WTC11 (cell line): ENCODE measurements at regions not wholly inside any gene's neighbourhood (a gene's known extent, or its start where the extent isn't known, plus 50 kb on each side); places are given as distances from the start of the nearest gene placed in this dataset.

Source experiments
- ATAC-seq: fragments of 200-7000 bp; cut with Tn5 transposase; 2 replicates; pipeline ENCODE4 v1.10.0; 2021; ENCODE audit warnings: mild to moderate bottlenecking, moderate library complexity
- CTCF ChIA-PET: fragments of 300-600 bp; sonication (Branson Sonifier 250); formaldehyde crosslinking; loops from one replicate; lab custom pipeline; 2021; ENCODE audit warnings: antibody characterized with exemption; lab: Charles Lee
- POLR2A ChIA-PET: fragments of 350-600 bp; sonication (Branson Sonifier 250); formaldehyde crosslinking; loops from one replicate; lab custom pipeline; 2021; ENCODE audit warnings: antibody characterized with exemption; lab: Charles Lee
- DNase-seq: peaks from one replicate; pipeline ENCODE4 v3.0.0; 2021; ENCODE audit warnings: low spot score
- H3K27ac Mint-ChIP-seq: 2 replicates; pipeline ENCODE4 v1.8.0; 2021; ENCODE audit warnings: mixed read lengths
- H3K27me3 Mint-ChIP-seq: 2 replicates; pipeline ENCODE4 v1.8.0; 2021; ENCODE audit warnings: low read depth, mild to moderate bottlenecking, moderate library complexity, mixed read lengths
- H3K36me3 Mint-ChIP-seq: 2 replicates; pipeline ENCODE4 v1.8.0; 2021; ENCODE audit warnings: mixed read lengths
- H3K4me1 Mint-ChIP-seq: 2 replicates; pipeline ENCODE4 v1.8.0; 2022; ENCODE audit warnings: mixed read lengths
- H3K4me3 Mint-ChIP-seq: 2 replicates; pipeline ENCODE4 v1.8.0; 2021; ENCODE audit warnings: mild to moderate bottlenecking, moderate library complexity, mixed read lengths
- H3K9me3 Mint-ChIP-seq: 2 replicates; pipeline ENCODE4 v1.8.0; 2021; ENCODE audit warnings: mixed read lengths
- AFF4 ChIP-seq: sonication (generic); formaldehyde crosslinking; IDR thresholded peaks from 2 replicates; pipeline ENCODE4 v1.8.1; 2023; ENCODE audit warnings: mild to moderate bottlenecking, missing genetic modification reagents, borderline replicate concordance
- ATF1 ChIP-seq: sonication (generic); formaldehyde crosslinking; IDR thresholded peaks from 2 replicates; pipeline ENCODE4 v1.8.1; 2023; ENCODE audit warnings: mild to moderate bottlenecking, moderate library complexity, missing genetic modification reagents
- ATF6 ChIP-seq: sonication (generic); formaldehyde crosslinking; IDR thresholded peaks from 2 replicates; pipeline ENCODE4 v1.8.1; 2023; ENCODE audit warnings: mild to moderate bottlenecking, missing genetic modification reagents
- CTCF ChIP-seq: fragments of 200-600 bp; IDR thresholded peaks from 2 replicates; pipeline ENCODE4 v1.8.0; 2022; ENCODE audit warnings: antibody characterized with exemption
- E2F5 ChIP-seq: sonication (generic); formaldehyde crosslinking; IDR thresholded peaks from 2 replicates; pipeline ENCODE4 v1.8.1; 2022; ENCODE audit warnings: mild to moderate bottlenecking, moderate library complexity, missing genetic modification reagents
- FOXJ3 ChIP-seq: sonication (generic); formaldehyde crosslinking; IDR thresholded peaks from 2 replicates; pipeline ENCODE4 v1.9.0; 2021; ENCODE audit warnings: missing genetic modification reagents, mild to moderate bottlenecking, borderline replicate concordance
- FOXP1 ChIP-seq: sonication (generic); formaldehyde crosslinking; IDR thresholded peaks from 2 replicates; pipeline ENCODE4 v1.8.0; 2022; ENCODE audit warnings: missing genetic modification reagents, mild to moderate bottlenecking, moderate library complexity, borderline replicate concordance
- GTF2I ChIP-seq: fragments of 250-450 bp; sonication (Bioruptor Pico); conservative IDR thresholded peaks from 2 replicates; pipeline ENCODE4 v1.4.0; 2021; ENCODE audit warnings: mild to moderate bottlenecking
- HMGA2 ChIP-seq: fragments of 250-450 bp; sonication (Bioruptor Pico); IDR thresholded peaks from 2 replicates; pipeline ENCODE4 v1.4.0; 2021; ENCODE audit warnings: mild to moderate bottlenecking, moderate library complexity
- MLX ChIP-seq: sonication (generic); formaldehyde crosslinking; IDR thresholded peaks from 2 replicates; pipeline ENCODE4 v1.8.1; 2023; ENCODE audit warnings: mild to moderate bottlenecking, missing genetic modification reagents, moderate library complexity
- NFATC4 ChIP-seq: fragments of 250-450 bp; sonication (Bioruptor Pico); IDR thresholded peaks from 2 replicates; pipeline ENCODE4 v1.9.0; 2021; ENCODE audit warnings: mild to moderate bottlenecking
- NFE2L1 ChIP-seq: sonication (generic); formaldehyde crosslinking; IDR thresholded peaks from 2 replicates; pipeline ENCODE4 v1.8.1; 2023; ENCODE audit warnings: missing genetic modification reagents
- RELA ChIP-seq: sonication (generic); formaldehyde crosslinking; IDR thresholded peaks from 2 replicates; pipeline ENCODE4 v1.8.1; 2022; ENCODE audit warnings: missing genetic modification reagents, mild to moderate bottlenecking, borderline replicate concordance
- ZMAT4 ChIP-seq: fragments of 250-450 bp; sonication (Bioruptor Pico); IDR thresholded peaks from 2 replicates; pipeline ENCODE4 v1.9.0; 2021; ENCODE audit warnings: mild to moderate bottlenecking
- ZNF263 ChIP-seq: sonication (generic); formaldehyde crosslinking; IDR thresholded peaks from 2 replicates; pipeline ENCODE4 v1.8.1; 2022; ENCODE audit warnings: low read depth, mild to moderate bottlenecking, moderate library complexity, missing genetic modification reagents
- ZNF317 ChIP-seq: sonication (generic); formaldehyde crosslinking; IDR thresholded peaks from 2 replicates; pipeline ENCODE4 v1.8.1; 2023; ENCODE audit warnings: low read depth, mild to moderate bottlenecking, moderate library complexity, missing genetic modification reagents, borderline replicate concordance
- ZNF425 ChIP-seq: fragments of 250-450 bp; sonication (Bioruptor Pico); conservative IDR thresholded peaks from 2 replicates; pipeline ENCODE4 v1.9.0; 2021; ENCODE audit warnings: mild to moderate bottlenecking
- ZSCAN18 ChIP-seq: fragments of 250-450 bp; sonication (Bioruptor Pico); IDR thresholded peaks from 2 replicates; pipeline ENCODE4 v2.1.2; 2022; ENCODE audit warnings: mild to moderate bottlenecking, moderate library complexity

- TF ChIP-seq AFF4 (CRISPR knock-in tag) (no peak), ZNF425 (no peak), ZMAT4 (CRISPR knock-in tag) (no peak), FOXJ3 (no peak), ZNF317 (no peak)
Observed at GRCh38 chr1:63032171-63032570, 248.2 kb downstream of the ATG4C start (continued).

GRCh38 chr1:63033211-63033610, 249.3 kb downstream of the ATG4C start:
- DNase-seq = no peak
- H3K27ac Mint-ChIP-seq = no peak overlapping the region
- H3K27me3 Mint-ChIP-seq = no peaks in the 10 kb centered on the region; the same call in 1 of the 2 replicates
- peaks cover 25% of the 10 kb centered on the region for H3K9me3 Mint-ChIP-seq
- H3K36me3 Mint-ChIP-seq = no peaks in the 10 kb centered on the region
- ChIA-PET CTCF (interaction anchor here (1.5 kb wide), 1 partner anchor 503 kb away, joined by 3 read pairs; no protein-coding TSS in a partner anchor), POLR2A (interaction anchor here (0.5 kb wide), 1 partner anchor 308 kb away, joined by 4 read pairs; no protein-coding TSS in a partner anchor)
- peak; percentile 47; the same call in 1 of the 2 replicates for ATAC-seq
- TF ChIP-seq NFE2L1 (CRISPR knock-in tag) = no peak
- no peak for TF ChIP-seq ATF6
- TF ChIP-seq MLX (CRISPR knock-in tag) = no peak
- no peak for TF ChIP-seq ZNF263
- TF ChIP-seq RELA (CRISPR knock-in tag) = no peak
- TF ChIP-seq FOXP1 (CRISPR knock-in tag) = no peak
- no peak for TF ChIP-seq E2F5 (CRISPR knock-in tag)
- TF ChIP-seq HMGA2 = no peak
- no peak for TF ChIP-seq NFATC4 (CRISPR knock-in tag)
- TF ChIP-seq CTCF = no peak
- no peak for TF ChIP-seq ATF1
- TF ChIP-seq ZSCAN18 (CRISPR knock-in tag) = no peak
- TF ChIP-seq GTF2I (CRISPR knock-in tag) = no peak
- no peak overlapping the region for H3K4me3 Mint-ChIP-seq
- peaks cover 10% of the 10 kb centered on the region; the same call in 1 of the 2 replicates for H3K4me1 Mint-ChIP-seq
